Small intestine (tissue), 7 donors: ENCODE measurements at regions not wholly inside any gene's neighbourhood (a gene's known extent, or its start where the extent isn't known, plus 50 kb on each side); places are given as distances from the start of the nearest gene placed in this dataset.

Experiments
- DNase-seq, 2 donors: peaks; one replicate each; pipeline versions ENCODE4 v3.0.0 to v3.0.0-alpha.2; 2013
- FAIRE-seq: peaks from 2 replicates; lab custom pipeline; 2012; peaks lifted over from hg19 to GRCh38; lab: Jason Lieb, UNC
- H3K27ac ChIP-seq, 3 donors: one replicate each; pipeline ENCODE4 v1.5.1; 2013; ENCODE audit warnings: low read length in 2 of 3, mild to moderate bottlenecking in 2 of 3, control low read depth in 1 of 3, inconsistent platforms in 1 of 3, low read depth in 1 of 3, moderate library complexity in 1 of 3
- H3K27me3 ChIP-seq, 3 donors: one replicate each; pipeline ENCODE4 v1.6.1; 2013; ENCODE audit warnings: low read length in 3 of 3, inconsistent platforms in 1 of 3; ENCODE audit not compliant: control insufficient read depth in 3 of 3, insufficient read depth in 3 of 3
- H3K36me3 ChIP-seq, 3 donors: one replicate each; pipeline ENCODE4 v1.6.1; 2013; ENCODE audit warnings: low read length in 3 of 3, inconsistent platforms in 1 of 3, low read depth in 1 of 3, mild to moderate bottlenecking in 1 of 3, moderate library complexity in 1 of 3; ENCODE audit not compliant: control insufficient read depth in 3 of 3, insufficient read depth in 2 of 3
- H3K4me1 ChIP-seq, 3 donors: one replicate each; pipeline ENCODE4 v1.6.1; 2013; ENCODE audit warnings: low read length in 2 of 3, inconsistent platforms in 1 of 3, low read depth in 1 of 3, mild to moderate bottlenecking in 1 of 3, moderate library complexity in 1 of 3; ENCODE audit not compliant: control insufficient read depth in 3 of 3, insufficient read depth in 2 of 3
- H3K4me3 ChIP-seq, 3 donors: one replicate each; pipeline ENCODE4 v1.5.1; 2013; ENCODE audit warnings: low read length in 3 of 3, control low read depth in 1 of 3, inconsistent platforms in 1 of 3, low read depth in 1 of 3, mild to moderate bottlenecking in 1 of 3, moderate library complexity in 1 of 3
- H3K9me3 ChIP-seq, 2 donors: one replicate each; pipeline ENCODE4 v1.6.1; 2013; ENCODE audit warnings: low read depth in 1 of 2, low read length in 1 of 2; ENCODE audit not compliant: control insufficient read depth in 2 of 2, insufficient read depth in 1 of 2
- WGBS, 3 donors: extraction: QIAGEN DNeasy Blood & Tissue Kit; methylation state at CpG; one replicate each; pipeline ENCODE4 v1.1.7; 2013; 5-methylcytosine and 5-hydroxymethylcytosine counted together
- donor health status: healthy with polysubstance abuse.
- donor health status: control.
- donor health status: control.
- donor health status: Bipolar disorder and iron deficiency.
- donor health status: healthy.

DNA sequence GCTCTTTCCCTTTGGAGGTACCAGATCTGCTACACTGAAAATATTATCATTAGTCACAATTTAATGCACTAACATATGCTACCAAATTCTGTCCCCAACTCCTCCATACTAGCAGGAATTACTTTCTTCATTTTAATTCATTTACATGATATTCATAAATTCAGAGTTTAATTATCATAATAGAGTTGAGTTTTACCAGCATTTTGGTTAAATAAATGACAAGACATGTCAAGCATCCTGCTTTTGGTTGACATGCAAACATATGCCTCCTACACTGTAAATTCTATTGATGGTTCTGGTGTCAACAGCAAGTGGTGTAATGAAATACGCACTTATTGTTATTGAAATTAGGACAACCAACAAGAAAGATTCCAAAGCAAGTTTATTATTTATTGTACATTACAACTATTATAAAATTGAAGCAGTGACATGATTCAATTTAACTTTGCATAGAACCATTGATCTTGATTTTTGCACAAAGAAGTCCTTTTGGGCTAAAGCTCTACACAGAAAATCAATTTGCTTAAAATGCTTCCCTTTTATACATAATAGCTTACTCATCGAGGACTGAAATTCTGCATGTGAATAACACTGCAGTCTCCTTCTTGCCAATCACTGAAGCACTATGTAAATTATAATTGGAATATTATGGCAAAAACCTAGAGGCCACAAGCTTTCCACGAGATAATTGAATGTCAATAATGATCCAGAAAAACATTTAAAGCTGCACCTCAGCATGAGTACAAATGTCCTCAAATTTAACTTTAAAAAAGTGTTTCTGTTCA is 728.6 kb upstream of the ADGRL2 start:
- Histone ChIP-seq H3K27ac (no peak overlapping the region), H3K9me3 (no peaks in the 10 kb centered on the region), H3K4me1 (no peaks in the 10 kb centered on the region), H3K36me3 (no peaks in the 10 kb centered on the region), H3K27me3 (no peaks in the 10 kb centered on the region), H3K4me3 (no peak overlapping the region)
- DNase-seq (no peak), FAIRE-seq (no peak)
- 79 to 92% (median 86%) methylated on average over 3 of the region's 3 CpGs for WGBS, 3 donors

DNA sequence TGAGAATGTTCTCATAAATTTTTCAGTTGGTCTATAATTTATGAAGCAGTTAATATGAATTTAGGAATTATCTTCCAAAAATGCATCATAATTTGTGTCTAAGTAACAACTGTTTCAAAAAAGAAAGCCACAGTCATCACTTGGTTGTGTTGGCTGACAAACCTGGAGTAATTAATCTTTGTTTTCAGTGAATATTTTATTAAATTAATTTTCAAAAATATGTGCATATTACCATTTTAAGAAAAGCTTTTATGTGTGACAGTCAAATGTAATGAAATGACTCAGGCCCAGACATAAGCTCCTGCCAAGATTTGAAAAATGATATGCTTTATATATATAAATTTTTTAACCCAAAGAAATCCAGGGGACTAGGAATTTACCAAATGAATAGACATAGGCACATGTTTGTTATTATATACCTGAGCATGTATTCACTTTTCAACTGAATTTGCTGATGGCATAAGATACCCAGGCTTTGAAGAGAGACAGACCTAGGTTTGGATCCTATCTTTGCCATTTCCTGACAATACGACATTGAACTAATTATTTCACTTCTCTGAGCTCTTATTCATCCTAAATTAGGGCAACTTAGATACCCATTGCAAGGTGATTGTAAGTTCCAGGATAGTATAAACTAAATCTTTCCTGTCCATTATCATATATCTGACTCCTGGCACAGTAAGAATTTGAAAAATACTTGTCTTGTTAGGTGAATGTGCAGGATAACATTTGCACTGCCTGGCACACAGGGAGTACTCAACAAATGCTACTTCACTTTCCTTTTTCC is 729.5 kb upstream of the ADGRL2 start:
- DNase-seq (no peak), FAIRE-seq (no peak)
- Histone ChIP-seq H3K4me1 (no peaks in the 10 kb centered on the region), H3K9me3 (no peaks in the 10 kb centered on the region), H3K27me3 (no peaks in the 10 kb centered on the region), H3K36me3 (no peaks in the 10 kb centered on the region), H3K4me3 (no peak overlapping the region), H3K27ac (no peak overlapping the region)
- 78 to 86% (median 82%) methylated on average over 1 of the region's 1 CpG for WGBS, 3 donors

DNA sequence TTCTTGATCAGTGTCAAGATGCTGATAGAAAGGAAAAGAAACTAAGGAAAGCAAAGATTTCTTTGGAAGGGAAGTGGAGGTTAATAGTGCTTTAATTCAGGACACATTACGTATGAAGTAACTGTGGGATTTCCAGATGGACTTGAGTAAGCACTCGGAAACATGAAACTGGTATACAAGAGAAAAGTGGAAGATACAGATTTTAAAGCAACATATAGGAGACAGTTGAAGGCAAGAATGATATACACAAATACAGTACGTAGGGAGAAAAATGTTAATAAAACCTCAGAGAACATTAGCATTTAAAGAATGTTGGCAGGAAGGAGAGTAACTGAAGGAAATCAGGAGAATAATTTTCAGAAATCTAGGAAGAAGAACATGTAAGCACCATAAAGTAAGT is 730.9 kb upstream of the ADGRL2 start:
- Histone ChIP-seq H3K4me1 (peaks cover 0 to 2% (median 0%) of the 10 kb centered on the region in 3 donors), H3K9me3 (no peaks in the 10 kb centered on the region), H3K27me3 (no peaks in the 10 kb centered on the region), H3K36me3 (no peaks in the 10 kb centered on the region), H3K4me3 (no peak overlapping the region), H3K27ac (no peak overlapping the region)
- 86 to 88% (median 87%) methylated on average over 3 of the region's 3 CpGs for WGBS, 3 donors
- DNase-seq = no peak
- FAIRE-seq = no peak

DNA sequence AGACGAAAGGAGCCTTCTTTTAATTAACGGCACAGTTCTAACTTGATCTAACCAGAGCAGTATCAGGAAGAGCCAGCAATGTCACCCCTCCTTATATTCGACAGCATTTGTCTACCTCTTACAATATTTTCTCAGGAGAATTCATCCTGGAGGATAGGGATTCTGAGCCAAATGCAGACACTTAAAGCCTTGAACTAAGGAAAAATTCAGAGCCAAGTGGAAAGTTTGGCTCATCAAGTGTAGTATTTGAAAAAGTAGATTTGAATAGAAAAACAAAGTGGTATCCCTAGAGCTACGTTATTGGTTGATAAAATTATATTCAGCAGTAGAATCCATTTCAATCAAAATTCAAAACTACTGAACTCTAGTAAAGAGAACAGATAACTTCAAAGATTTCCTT is 732.0 kb upstream of the ADGRL2 start:
- Histone ChIP-seq H3K27me3 (no peaks in the 10 kb centered on the region), H3K9me3 (no peaks in the 10 kb centered on the region), H3K36me3 (no peaks in the 10 kb centered on the region), H3K27ac (no peak overlapping the region), H3K4me1 (peaks cover 0 to 2% (median 0%) of the 10 kb centered on the region in 3 donors), H3K4me3 (no peak overlapping the region)
- 51 to 85% (median 70%) methylated on average over 4 of the region's 4 CpGs for WGBS, 3 donors
- no peak for FAIRE-seq
- DNase-seq = no peak

DNA sequence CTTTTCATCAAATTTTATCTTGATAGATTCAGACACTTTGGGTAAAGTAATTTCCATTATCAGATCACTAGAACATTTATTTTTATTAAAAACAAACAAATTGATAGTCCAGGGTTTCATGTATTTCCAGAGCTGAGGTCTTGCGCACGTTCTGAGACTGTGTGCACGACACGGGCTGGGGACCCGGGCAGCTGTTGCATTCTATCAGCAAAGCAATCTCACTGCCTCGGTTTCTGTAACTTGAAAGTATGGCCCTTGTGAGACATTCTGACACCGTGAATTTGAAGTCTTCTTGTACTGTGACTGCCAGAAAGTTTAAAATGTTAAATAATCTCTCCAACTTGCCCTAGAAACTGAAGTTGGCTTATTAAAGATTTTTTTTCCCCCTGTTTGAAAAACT is 746.9 kb upstream of the ADGRL2 start:
- no peaks in the 10 kb centered on the region for H3K36me3 ChIP-seq
- peak overlapping the region in 1 of 3 donors; percentile 10 for H3K4me3 ChIP-seq
- no peak for DNase-seq
- no peaks in the 10 kb centered on the region for H3K27me3 ChIP-seq
- no peaks in the 10 kb centered on the region for H3K9me3 ChIP-seq
- no peak for FAIRE-seq
- H3K27ac ChIP-seq = no peak overlapping the region
- H3K4me1 ChIP-seq = peaks cover 0 to 5% (median 0%) of the 10 kb centered on the region in 3 donors
- 51 to 63% (median 58%) methylated on average over 7 of the region's 7 CpGs for WGBS, 3 donors

DNA sequence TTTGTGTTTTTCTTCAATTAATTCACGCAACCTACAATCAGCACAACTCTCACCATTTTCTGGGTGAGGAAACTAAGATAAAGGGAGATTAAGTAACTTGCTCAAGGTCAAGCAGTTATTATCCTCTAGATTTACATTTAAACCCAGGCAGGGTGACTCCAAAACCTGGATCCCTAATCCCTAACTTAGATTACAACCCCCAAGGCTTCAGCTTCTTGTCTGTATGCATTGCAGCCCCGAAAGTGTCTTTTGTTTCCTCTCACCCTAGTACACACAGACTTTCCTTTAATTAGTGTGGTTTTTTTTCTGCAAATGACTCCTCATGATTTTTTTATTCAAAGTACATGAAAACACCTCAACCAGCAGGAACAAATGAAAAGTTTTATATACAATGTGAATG is 748.6 kb upstream of the ADGRL2 start:
- H3K27ac ChIP-seq = no peak overlapping the region
- no peaks in the 10 kb centered on the region for H3K36me3 ChIP-seq
- no peak for FAIRE-seq
- no peak overlapping the region for H3K4me3 ChIP-seq
- DNase-seq = no peak
- 81 to 88% (median 84%) methylated on average over 2 of the region's 2 CpGs for WGBS, 3 donors
- peaks cover 0 to 5% (median 0%) of the 10 kb centered on the region in 3 donors for H3K4me1 ChIP-seq
- no peaks in the 10 kb centered on the region for H3K27me3 ChIP-seq
- H3K9me3 ChIP-seq = no peaks in the 10 kb centered on the region

DNA sequence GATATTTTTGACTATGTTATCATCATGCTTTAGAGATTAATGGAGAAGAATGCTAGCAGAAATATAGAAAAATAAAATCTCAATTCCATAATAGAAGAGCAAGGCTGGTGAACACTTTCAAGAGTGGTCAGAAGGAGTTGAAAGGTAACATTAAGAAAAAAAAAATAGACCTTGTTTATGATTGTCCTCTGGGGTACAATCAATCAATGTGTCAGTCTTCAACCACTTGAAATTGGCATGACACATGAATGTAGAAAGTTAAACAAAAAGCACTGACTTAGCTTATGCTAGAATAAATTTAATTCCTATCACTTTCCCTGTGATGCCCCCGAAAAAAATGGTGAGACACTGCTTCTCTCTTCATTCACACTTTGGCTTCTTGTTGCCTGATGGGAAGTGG is 750.3 kb upstream of the ADGRL2 start:
- FAIRE-seq = no peak
- Histone ChIP-seq H3K4me3 (no peak overlapping the region), H3K4me1 (peaks cover 0 to 5% (median 0%) of the 10 kb centered on the region in 3 donors), H3K9me3 (no peaks in the 10 kb centered on the region), H3K27ac (no peak overlapping the region), H3K36me3 (no peaks in the 10 kb centered on the region), H3K27me3 (no peaks in the 10 kb centered on the region)
- DNase-seq = no peak
- WGBS, 3 donors = 63 to 85% (median 76%) methylated on average over 1 of the region's 1 CpG

DNA sequence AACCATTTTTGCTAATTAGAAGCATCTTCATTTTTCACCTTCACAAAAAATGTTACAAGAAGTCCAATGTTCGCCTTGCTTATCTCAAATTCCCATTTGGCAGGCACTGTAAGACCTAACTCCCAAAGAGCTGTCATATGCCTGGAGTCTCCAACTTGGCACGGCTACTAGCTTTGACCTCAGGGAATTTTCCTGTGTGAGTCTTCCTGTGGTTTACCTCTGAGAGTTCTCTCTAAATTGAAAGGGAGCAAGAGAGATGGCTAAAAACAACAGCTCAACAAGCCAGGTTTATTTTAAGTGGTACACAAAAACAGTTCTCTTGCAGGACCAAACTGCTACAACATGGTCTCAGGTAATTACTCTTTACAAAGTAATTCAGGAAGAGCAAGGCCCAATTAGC is 756.0 kb upstream of the ADGRL2 start:
- no peak overlapping the region for H3K4me3 ChIP-seq
- H3K9me3 ChIP-seq = no peaks in the 10 kb centered on the region
- FAIRE-seq = no peak
- 19 to 48% (median 32%) methylated on average over 2 of the region's 2 CpGs for WGBS, 3 donors
- DNase-seq = no peak
- peaks cover 0 to 12% (median 2%) of the 10 kb centered on the region in 3 donors for H3K4me1 ChIP-seq
- no peaks in the 10 kb centered on the region for H3K27me3 ChIP-seq
- H3K27ac ChIP-seq = no peak overlapping the region
- no peaks in the 10 kb centered on the region for H3K36me3 ChIP-seq
